Neuron (in vitro differentiated cells): ENCODE measurements at regions not wholly inside any gene's neighbourhood (a gene's known extent, or its start where the extent isn't known, plus 50 kb on each side); places are given as distances from the start of the nearest gene placed in this dataset.

Source experiments
- H2AFZ ChIP-seq: one replicate; pipeline ENCODE4 v1.6.1; 2013; ENCODE audit warnings: low read depth, mild to moderate bottlenecking, inconsistent platforms, low read length, moderate library complexity
- H3K27me3 ChIP-seq: one replicate; pipeline ENCODE4 v1.6.1; 2013; ENCODE audit warnings: low read length; ENCODE audit not compliant: insufficient read depth
- H3K36me3 ChIP-seq: one replicate; pipeline ENCODE4 v1.6.1; 2013; ENCODE audit warnings: low read length; ENCODE audit not compliant: insufficient read depth
- H3K4me1 ChIP-seq: one replicate; pipeline ENCODE4 v1.6.1; 2013; ENCODE audit warnings: low read length; ENCODE audit not compliant: insufficient read depth
- H3K4me3 ChIP-seq: 2 replicates; pipeline ENCODE4 v1.5.1; 2013; ENCODE audit warnings: mild to moderate bottlenecking, low read length, moderate library complexity
- H3K9me3 ChIP-seq: one replicate; pipeline ENCODE4 v1.6.1; 2013; ENCODE audit warnings: low read length

DNA sequence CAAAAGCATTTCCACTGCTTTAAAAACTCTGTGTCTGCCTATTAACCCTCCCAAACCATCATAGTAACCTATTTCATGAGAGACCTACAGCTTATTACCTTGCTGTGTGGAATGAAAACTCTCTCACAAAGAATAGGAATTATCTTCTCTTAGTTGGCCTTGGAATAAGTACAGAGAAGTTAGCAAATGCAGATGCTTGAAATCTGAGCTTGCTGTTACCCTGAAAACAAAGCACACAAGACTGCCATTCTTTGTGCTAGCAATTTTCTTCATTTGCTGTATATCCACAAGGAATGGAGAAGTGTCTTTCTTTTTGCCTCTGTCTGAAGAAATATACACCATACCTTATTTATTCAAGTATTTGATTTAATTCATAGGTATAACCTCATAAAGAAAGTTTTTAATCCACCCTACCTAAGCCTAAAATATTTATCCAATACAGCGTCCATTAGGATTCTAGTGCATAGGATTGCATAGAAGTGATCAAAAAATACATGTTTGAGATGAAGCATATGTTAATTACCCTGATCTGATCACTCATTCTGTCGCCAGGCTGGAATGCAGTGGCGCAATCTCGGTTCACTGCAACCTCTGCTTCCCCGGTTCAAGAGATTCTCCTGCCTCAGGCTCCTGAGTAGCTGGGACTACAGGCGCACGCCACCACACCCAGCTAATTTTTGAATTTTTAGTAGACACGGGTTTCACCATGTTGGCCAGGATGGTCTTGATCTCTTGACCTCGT lies 451.1 kb downstream of the LTN1 start:
- H3K4me3 ChIP-seq: no peak overlapping the region
- H3K9me3 ChIP-seq: no peaks in the 10 kb centered on the region
- H2AFZ ChIP-seq: no peak overlapping the region
- H3K36me3 ChIP-seq: no peaks in the 10 kb centered on the region
- no peaks in the 10 kb centered on the region for H3K27me3 ChIP-seq
- H3K4me1 ChIP-seq: no peaks in the 10 kb centered on the region

- Histone ChIP-seq H3K4me1 (no peaks in the 10 kb centered on the region), H3K9me3 (no peaks in the 10 kb centered on the region), H2AFZ (no peak overlapping the region), H3K36me3 (no peaks in the 10 kb centered on the region), H3K27me3 (no peaks in the 10 kb centered on the region), H3K4me3 (no peak overlapping the region)
Measured at GRCh38 chr21:28540514-28540913, 452.2 kb downstream of the LTN1 start.

DNA sequence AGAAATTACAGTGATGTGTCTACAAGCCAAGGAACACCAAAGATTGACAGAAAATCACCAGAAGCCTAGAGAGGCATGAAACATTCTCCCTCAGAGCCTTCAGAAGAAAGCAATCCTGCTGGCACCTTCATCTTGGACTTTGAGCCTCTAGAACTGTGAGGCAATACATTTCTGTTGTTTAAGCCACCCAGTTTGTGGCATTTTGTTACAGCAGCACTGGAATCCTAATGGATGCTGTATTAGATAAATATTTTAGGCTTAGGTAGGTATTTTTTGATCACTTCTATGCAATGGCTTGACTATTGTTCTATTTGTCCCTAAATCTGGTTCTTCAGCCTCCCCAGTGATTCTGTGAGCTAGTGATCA lies 453.1 kb downstream of the LTN1 start:
- no peak overlapping the region for H3K4me3 ChIP-seq
- H2AFZ ChIP-seq: no peak overlapping the region
- H3K4me1 ChIP-seq: no peaks in the 10 kb centered on the region
- no peaks in the 10 kb centered on the region for H3K36me3 ChIP-seq
- no peaks in the 10 kb centered on the region for H3K9me3 ChIP-seq
- H3K27me3 ChIP-seq: no peaks in the 10 kb centered on the region

DNA sequence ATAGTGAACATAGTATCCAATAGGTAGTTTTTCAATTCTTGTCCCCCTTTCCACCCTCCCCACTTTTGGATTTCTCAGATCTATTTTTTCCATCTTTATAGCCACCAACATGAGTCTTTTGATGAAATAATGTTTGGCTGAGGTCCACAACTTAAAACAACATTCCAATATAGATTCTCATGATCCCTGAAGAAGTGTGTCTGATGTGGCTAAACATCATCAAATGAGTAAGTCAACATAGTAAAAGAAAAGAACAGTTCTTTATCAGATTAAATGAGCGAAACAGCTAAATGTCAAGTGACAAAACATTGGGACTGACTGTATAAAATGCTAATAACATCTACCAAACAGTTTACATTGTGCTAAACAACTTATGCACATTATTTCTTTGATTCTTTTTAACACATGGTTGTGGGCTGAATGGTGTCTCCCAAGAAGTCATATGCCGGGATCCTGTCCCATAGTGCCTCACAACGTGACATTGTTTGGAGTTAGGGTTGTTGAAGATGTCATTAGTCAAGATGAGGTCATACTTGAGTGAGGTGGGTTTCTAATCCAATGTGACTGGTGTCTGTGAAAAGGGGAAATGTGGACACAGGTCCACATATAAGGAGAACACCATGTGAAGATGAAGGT lies 453.6 kb downstream of the LTN1 start:
- H3K36me3 ChIP-seq: no peaks in the 10 kb centered on the region
- no peak overlapping the region for H2AFZ ChIP-seq
- H3K9me3 ChIP-seq: no peaks in the 10 kb centered on the region
- H3K4me3 ChIP-seq: no peak overlapping the region
- H3K27me3 ChIP-seq: no peaks in the 10 kb centered on the region
- no peaks in the 10 kb centered on the region for H3K4me1 ChIP-seq

- Histone ChIP-seq H3K9me3 (no peaks in the 10 kb centered on the region), H3K4me3 (no peak overlapping the region), H2AFZ (no peak overlapping the region), H3K27me3 (no peaks in the 10 kb centered on the region), H3K36me3 (no peaks in the 10 kb centered on the region), H3K4me1 (no peaks in the 10 kb centered on the region)
Measured at GRCh38 chr21:28537371-28538079, 455.2 kb downstream of the LTN1 start.

DNA sequence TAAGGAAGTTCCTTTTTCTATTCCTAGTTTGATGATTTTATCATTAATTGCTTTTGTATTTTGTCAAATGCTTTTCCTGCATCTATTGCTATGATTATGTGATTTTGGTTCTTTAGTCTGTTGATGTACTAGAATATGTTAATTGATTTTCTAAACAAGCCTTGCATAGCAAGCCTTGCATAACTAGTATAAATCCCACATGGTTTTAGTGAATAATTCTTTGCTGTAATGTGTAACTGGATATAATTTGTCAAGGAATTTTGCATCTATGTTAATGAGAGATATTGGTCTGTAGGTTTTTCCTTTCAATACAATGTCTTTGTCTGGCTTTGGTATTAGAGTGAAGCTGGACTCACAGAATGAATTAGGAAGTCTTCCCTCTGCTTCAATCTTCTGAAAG lies 460.2 kb downstream of the LTN1 start:
- Histone ChIP-seq H2AFZ (no peak overlapping the region), H3K9me3 (no peaks in the 10 kb centered on the region), H3K4me3 (no peak overlapping the region), H3K4me1 (no peaks in the 10 kb centered on the region), H3K27me3 (no peaks in the 10 kb centered on the region), H3K36me3 (no peaks in the 10 kb centered on the region)

- Histone ChIP-seq H3K9me3 (no peaks in the 10 kb centered on the region), H3K36me3 (no peaks in the 10 kb centered on the region), H2AFZ (no peak overlapping the region), H3K4me3 (no peak overlapping the region), H3K27me3 (no peaks in the 10 kb centered on the region), H3K4me1 (no peaks in the 10 kb centered on the region)
Measured at GRCh38 chr21:28523367-28523766, 469.3 kb downstream of the LTN1 start.

GRCh38 chr21:28522014-28522799 lies 470.5 kb downstream of the LTN1 start:
- Histone ChIP-seq H3K36me3 (no peaks in the 10 kb centered on the region), H2AFZ (no peak overlapping the region), H3K9me3 (no peaks in the 10 kb centered on the region), H3K27me3 (no peaks in the 10 kb centered on the region), H3K4me3 (no peak overlapping the region), H3K4me1 (no peaks in the 10 kb centered on the region)

DNA sequence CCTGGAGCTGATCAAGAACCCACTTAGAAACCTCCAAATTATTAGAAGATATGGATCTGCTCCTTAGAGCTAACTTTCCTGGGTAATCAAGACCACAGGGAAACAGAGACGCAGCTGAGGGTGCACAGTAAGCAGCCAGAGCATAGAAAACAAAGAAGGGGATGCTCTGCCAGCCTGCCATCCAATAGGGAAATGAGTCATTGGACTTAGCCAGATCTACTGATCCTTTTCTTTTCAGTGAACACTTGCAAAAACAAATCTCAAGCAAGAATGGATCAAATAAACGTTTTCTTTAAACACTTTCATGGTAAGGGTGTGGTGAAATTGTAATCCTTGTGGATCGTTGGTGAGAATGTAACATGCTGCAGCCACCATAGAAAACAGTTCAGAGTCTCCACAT lies 474.0 kb downstream of the LTN1 start:
- no peaks in the 10 kb centered on the region for H3K36me3 ChIP-seq
- H3K27me3 ChIP-seq: no peaks in the 10 kb centered on the region
- H3K4me3 ChIP-seq: no peak overlapping the region

DNA sequence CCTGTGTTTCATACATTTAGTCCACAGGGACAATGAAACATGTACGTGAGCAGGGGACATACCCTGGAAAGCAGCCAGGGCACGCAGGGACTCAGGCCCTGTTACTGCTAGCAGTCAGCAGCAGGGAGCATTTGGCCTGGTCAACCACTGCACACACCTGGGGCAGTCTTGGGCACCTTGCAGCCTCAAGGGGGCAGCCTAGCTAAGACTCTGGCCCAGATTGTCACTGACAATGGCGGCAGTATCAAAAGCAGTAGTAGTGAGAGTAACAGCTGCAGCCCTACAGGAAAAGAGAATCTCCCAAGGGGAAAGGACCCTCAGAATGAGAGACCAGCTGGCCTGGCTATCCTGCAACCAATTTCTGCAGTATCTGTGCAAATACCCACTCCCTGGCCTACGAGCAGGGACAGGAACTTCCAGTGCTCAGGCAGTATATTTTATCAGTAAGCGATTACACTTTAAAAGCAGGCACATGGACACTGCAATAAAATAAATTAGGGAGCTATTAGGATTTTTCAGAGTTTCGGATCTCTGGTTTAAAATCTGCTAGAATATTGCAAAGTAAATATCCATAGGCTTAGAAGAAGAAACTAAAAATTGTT lies 475.6 kb downstream of the LTN1 start:
- Histone ChIP-seq H3K36me3 (no peaks in the 10 kb centered on the region), H3K27me3 (no peaks in the 10 kb centered on the region)

More for the DNA sequence above, 474.0 kb downstream of the LTN1 start:
- Histone ChIP-seq H3K9me3 (no peaks in the 10 kb centered on the region), H2AFZ (no peak overlapping the region), H3K4me1 (no peaks in the 10 kb centered on the region)

GRCh38 chr21:28516021-28516420 lies 476.7 kb downstream of the LTN1 start:
- no peaks in the 10 kb centered on the region for H3K27me3 ChIP-seq
- H3K36me3 ChIP-seq: no peaks in the 10 kb centered on the region
- no peaks in the 10 kb centered on the region for H3K4me1 ChIP-seq
- H3K9me3 ChIP-seq: no peaks in the 10 kb centered on the region
- no peak overlapping the region for H2AFZ ChIP-seq
- H3K4me3 ChIP-seq: no peak overlapping the region

More for the DNA sequence above, 475.6 kb downstream of the LTN1 start:
- no peaks in the 10 kb centered on the region for H3K4me1 ChIP-seq
- H3K4me3 ChIP-seq: no peak overlapping the region
- H2AFZ ChIP-seq: no peak overlapping the region
- H3K9me3 ChIP-seq: no peaks in the 10 kb centered on the region

GRCh38 chr21:28513428-28513827 lies 479.2 kb downstream of the LTN1 start:
- Histone ChIP-seq H3K36me3 (no peaks in the 10 kb centered on the region), H3K9me3 (no peaks in the 10 kb centered on the region), H3K4me3 (no peak overlapping the region), H3K27me3 (no peaks in the 10 kb centered on the region), H2AFZ (no peak overlapping the region), H3K4me1 (no peaks in the 10 kb centered on the region)
